COLO829 (cell line): ENCODE measurements at regions not wholly inside any gene's neighbourhood (a gene's known extent, or its start where the extent isn't known, plus 50 kb on each side); places are given as distances from the start of the nearest gene placed in this dataset.

Experiments used
- DNase-seq: peaks from one replicate; pipeline ENCODE4 v3.0.0; 2012; ENCODE audit warnings: low spot score

- DNase-seq, result no peak
These were observed 187.7 kb downstream of the TRIM27 start for GRCh38 chr6:28736121-28736520.

- no peak for DNase-seq
These were observed 185.9 kb downstream of the TRIM27 start for GRCh38 chr6:28737750-28738395.

- DNase-seq, result no peak
These were observed 185.4 kb downstream of the TRIM27 start for GRCh38 chr6:28738396-28738765.

DNA sequence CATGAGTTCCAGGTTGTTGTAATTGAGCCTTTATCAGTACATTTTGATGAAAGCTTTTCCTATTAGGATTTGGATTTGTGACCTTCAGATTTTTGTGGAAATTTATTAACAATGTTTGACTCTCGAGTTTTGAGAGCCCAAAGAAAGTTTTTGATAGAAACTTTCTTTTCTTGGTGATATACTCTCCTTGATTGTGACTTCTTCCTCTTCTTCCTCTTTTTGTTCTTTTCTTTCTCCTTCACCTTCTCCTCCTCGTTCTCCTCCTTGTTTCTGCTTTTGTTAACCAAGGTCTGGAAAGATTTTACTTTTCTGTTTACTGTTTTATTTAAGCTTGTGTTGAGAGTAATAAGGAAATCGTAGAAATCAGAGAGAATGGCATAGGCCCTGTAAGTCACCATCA is 182.4 kb downstream of the TRIM27 start:
- no peak for DNase-seq

- peak; percentile 85 for DNase-seq
These were observed 181.0 kb downstream of the TRIM27 start for GRCh38 chr6:28742668-28743270.

- no peak for DNase-seq
These were observed 180.5 kb downstream of the TRIM27 start for GRCh38 chr6:28743271-28743789.

- DNase-seq, result no peak
These were observed 176.6 kb downstream of the TRIM27 start for GRCh38 chr6:28747083-28747630.

DNA sequence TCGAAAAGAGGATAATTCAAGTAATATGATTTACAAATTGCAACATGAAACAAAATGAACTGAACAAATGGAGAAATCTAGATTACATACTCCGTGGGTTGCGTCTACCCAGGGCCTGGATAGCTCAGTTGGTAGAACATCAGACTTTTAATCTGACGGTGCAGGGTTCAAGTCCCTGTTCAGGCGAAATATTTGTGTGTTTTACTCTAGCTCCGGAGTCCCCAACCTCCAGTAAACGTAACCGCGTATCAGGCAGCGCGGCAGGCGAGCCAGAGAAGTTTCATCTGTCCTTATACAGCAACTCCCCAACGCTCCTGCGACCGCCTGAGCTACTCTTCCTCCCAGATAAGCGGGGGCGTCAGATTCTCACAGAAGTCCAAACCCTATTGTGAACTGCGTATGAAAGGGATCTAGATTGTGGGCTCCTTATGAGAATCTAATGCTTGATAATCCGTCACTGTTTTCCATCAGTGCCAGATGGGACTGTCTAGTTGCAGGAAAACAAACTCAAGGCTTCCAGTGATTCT is 176.1 kb downstream of the TRIM27 start:
- DNase-seq, result peak; percentile 88

- no peak for DNase-seq
These were observed 175.6 kb downstream of the TRIM27 start for GRCh38 chr6:28748192-28748591.

GRCh38 chr6:28750926-28751458 is 172.8 kb downstream of the TRIM27 start:
- DNase-seq, result no peak

DNA sequence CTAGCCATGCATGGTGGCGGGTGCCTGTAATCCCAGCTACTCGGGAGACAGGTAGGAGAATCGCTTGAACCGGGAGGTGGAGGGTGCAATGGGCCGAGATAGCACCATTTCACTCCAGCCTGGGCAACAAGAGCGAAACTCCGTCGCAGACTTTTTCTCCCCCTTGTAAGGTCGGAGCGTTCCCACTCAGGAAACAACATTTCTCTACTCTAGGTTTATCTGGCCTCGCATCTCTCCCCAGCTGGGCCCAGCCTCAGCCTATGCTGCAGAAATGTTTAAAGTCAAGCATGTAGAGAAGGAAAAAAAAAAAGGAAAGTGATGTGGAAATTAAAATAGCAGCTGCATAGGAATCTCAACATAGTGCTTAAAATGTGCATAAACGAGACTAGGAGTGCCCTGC is 172.3 kb downstream of the TRIM27 start:
- DNase-seq, result no peak

- no peak for DNase-seq
These were observed 171.8 kb downstream of the TRIM27 start for GRCh38 chr6:28751963-28752350.

DNA sequence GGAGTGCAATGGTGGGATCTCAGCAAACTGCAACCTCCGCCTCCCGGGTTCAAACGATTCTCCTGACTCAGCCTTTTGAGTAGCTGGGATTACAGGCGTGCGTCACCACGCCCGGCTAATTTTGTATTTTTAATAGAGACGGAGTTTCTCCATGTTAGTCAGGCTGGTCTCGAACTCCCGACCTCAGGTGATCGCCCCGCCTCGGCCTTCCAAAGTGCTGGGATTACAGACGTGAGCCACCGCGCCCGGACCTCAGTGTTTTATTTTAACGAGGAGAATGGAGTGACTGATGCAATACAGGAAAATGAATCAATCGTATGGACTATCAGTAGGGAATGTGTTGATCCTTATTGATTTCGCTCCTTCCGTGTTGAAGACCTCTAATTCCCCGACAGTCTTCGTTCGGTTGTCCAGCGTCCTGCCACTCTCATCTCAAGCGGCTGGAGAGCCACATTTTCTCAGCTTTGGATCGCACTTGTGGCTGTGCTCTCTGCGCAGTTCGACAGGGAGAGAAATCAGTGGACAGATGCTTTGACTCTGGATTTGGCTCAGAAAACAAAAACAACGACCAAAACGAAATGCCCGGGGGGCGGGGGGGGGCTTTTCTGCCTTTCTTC is 166.2 kb downstream of the TRIM27 start:
- DNase-seq, result no peak

GRCh38 chr6:28758046-28758817 is 165.6 kb downstream of the TRIM27 start:
- peak; percentile 77 for DNase-seq

- DNase-seq, result no peak
These were observed 165.0 kb downstream of the TRIM27 start for GRCh38 chr6:28758818-28759235.

DNA sequence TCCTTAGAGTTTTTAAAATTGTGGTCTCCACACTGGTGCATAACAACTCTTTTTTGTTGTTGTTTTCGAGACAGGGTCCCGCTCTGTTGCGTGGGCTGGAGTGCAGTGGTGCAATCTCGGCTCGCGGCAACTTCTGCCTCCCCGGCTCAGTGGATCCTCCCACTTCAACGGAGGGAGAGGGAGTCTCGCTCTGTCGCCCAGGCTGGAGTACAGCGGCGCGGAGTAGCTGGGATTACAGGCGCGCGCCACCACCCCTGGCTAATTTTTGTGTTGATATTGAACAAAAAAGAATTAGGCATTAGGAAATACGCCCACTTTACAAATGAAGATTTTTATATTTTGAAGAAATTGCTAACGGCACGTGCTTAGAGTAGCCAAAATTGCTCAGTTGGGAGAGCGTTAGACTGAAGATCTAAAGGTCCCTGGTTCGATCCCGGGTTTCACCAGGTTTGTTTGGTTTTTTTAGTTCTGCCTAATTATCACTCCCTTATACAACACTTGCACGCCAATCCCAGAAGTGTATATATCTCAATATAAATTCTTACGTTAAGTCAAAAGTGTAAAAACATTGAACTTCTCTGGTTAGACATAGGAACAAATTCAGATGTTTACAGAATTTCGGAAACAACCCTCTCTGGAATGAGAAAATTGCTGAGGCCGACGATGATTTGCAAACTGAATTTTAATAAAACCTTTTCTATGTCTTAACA is 159.6 kb downstream of the TRIM27 start:
- DNase-seq, result peak; percentile 15

GRCh38 chr6:28764761-28765282 is 159.0 kb downstream of the TRIM27 start:
- DNase-seq, result no peak

DNA sequence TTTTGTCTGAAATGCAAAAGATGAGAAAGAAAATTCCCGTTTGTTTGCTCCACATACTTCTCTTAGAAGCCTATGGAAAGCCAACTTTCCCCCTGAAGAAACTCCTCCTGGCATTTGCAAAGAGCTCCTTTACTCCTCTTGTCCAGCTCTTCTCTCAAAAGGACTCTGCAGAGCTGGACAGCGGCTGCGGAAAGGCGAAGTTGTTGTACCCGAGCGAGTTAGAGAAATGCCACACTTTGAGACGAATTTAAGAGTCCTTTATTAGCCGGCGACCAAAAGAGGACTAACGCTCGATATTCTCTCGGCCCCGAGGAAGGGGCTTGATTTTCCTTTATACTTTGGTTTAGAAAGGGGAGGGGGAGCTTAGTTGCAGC is 157.8 kb downstream of the TRIM27 start:
- DNase-seq, result no peak

DNA sequence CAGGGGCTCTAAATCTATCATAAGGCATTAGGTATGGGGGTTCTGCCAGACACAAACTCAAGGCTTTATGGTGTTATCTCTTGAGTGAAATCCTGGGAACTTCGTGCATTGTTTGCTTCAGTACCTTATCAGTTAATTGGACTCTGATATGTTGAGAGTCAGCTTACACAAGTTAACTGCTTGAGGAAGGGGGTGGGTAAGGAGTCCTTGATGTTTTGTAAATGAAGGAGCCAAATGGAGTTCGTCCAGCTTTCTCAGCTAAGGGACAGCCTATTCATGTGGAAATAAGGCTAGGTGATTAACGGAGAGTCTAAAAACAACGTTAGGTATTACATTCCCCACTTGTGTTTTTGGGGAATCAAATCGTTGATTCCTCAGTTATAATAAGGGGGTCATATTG is 157.4 kb downstream of the TRIM27 start:
- no peak for DNase-seq

GRCh38 chr6:28767133-28767532 is 156.7 kb downstream of the TRIM27 start:
- DNase-seq, result no peak

DNA sequence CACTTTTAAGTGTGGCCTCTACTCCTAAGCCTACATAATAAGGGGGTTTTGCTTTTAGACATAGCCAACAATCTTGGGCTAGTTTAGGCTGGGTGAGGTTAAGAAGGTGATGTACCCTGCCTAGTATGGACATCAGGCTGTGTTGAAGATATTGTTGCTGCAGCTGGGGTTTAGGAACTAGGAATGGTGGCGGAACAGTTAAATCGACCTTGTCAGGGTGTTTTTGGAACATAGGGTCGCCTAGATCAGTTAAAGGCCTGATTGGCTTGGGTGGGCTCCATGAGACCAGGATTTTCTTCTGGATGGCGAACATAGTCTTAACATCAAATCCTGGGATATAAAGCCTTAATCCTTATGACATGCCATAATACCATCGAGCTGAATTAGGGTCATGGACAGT is 156.1 kb downstream of the TRIM27 start:
- no peak for DNase-seq
